ENCODE measurements at regions not wholly inside any gene's neighbourhood (a gene's known extent, or its start where the extent isn't known, plus 50 kb on each side); places are given as distances from the start of the nearest gene placed in this dataset.

- no peaks in the 10 kb centered on the region for H3K4me1 ChIP-seq
- no TSS peak for BruUV-seq (replicated peaks)
- DNase-seq, result no peak
- ChIA-PET POLR2A (no interaction called here), CTCF (no interaction called here)
- no peak for TF ChIP-seq CTCF (IDR thresholded peaks at IDR 0.05; ENCODE audit: insufficient read depth in 1 of 2, low read depth in 1 of 2, low read length in 1 of 2, severe bottlenecking in 1 of 2, unreplicated experiment in 1 of 2)
- H3K27ac Mint-ChIP-seq (ENCODE audit: unreplicated experiment), result no peak overlapping the region
- no peaks in the 10 kb centered on the region for H3K36me3 Mint-ChIP-seq (ENCODE audit: insufficient read depth, unreplicated experiment)
- no peaks in the 10 kb centered on the region for H3K27me3 ChIP-seq (replicated peaks; ENCODE audit: control insufficient read depth, insufficient read depth, low read length)
- no peak overlapping the region for H3K4me3 ChIP-seq (ENCODE audit: low read depth, low read length)
- no peak overlapping the region for H3K4me3 Mint-ChIP-seq (ENCODE audit: unreplicated experiment)
- H3K27me3 Mint-ChIP-seq (ENCODE audit: insufficient read depth, unreplicated experiment), result no peaks in the 10 kb centered on the region
- intact Hi-C loops (cut with micrococcal nuclease; ENCODE audit: unreplicated experiment), result no loop called here
- no peaks in the 10 kb centered on the region for H3K36me3 ChIP-seq (ENCODE audit: control insufficient read depth, insufficient read depth, low read length)
- H3K4me1 Mint-ChIP-seq (ENCODE audit: low read depth, unreplicated experiment), result no peaks in the 10 kb centered on the region
- H3K9me3 Mint-ChIP-seq (ENCODE audit: unreplicated experiment), result no peaks in the 10 kb centered on the region
- no peaks in the 10 kb centered on the region for H3K9me3 ChIP-seq
Observed at GRCh38 chr4:160956875-160957274, 1206.9 kb downstream of the FSTL5 start.

GRCh38 chr4:160969925-160970324, 1193.9 kb downstream of the FSTL5 start:
- Mint-ChIP-seq H3K9me3 (ENCODE audit: unreplicated experiment) (no peaks in the 10 kb centered on the region), H3K4me3 (ENCODE audit: unreplicated experiment) (no peak overlapping the region), H3K4me1 (ENCODE audit: low read depth, unreplicated experiment) (no peaks in the 10 kb centered on the region), H3K27me3 (ENCODE audit: insufficient read depth, unreplicated experiment) (no peaks in the 10 kb centered on the region), H3K27ac (ENCODE audit: unreplicated experiment) (no peak overlapping the region), H3K36me3 (ENCODE audit: insufficient read depth, unreplicated experiment) (no peaks in the 10 kb centered on the region)
- CTCF ChIA-PET, result no interaction called here
- DNase-seq, result no peak
- intact Hi-C loops (cut with micrococcal nuclease; ENCODE audit: unreplicated experiment), result no loop called here
- POLR2A ChIA-PET, result no interaction called here
- TF ChIP-seq CTCF (IDR thresholded peaks at IDR 0.05; ENCODE audit: insufficient read depth in 1 of 2, low read depth in 1 of 2, low read length in 1 of 2, severe bottlenecking in 1 of 2, unreplicated experiment in 1 of 2), result no peak
- Histone ChIP-seq H3K36me3 (ENCODE audit: control insufficient read depth, insufficient read depth, low read length) (no peaks in the 10 kb centered on the region), H3K27me3 (replicated peaks; ENCODE audit: control insufficient read depth, insufficient read depth, low read length) (no peaks in the 10 kb centered on the region), H3K4me1 (no peaks in the 10 kb centered on the region), H3K4me3 (ENCODE audit: low read depth, low read length) (no peak overlapping the region), H3K9me3 (no peaks in the 10 kb centered on the region)
- BruUV-seq (replicated peaks), result no TSS peak

- Mint-ChIP-seq H3K9me3 (ENCODE audit: unreplicated experiment) (no peaks in the 10 kb centered on the region), H3K4me3 (ENCODE audit: unreplicated experiment) (no peak overlapping the region), H3K27me3 (ENCODE audit: insufficient read depth, unreplicated experiment) (no peaks in the 10 kb centered on the region), H3K27ac (ENCODE audit: unreplicated experiment) (no peak overlapping the region), H3K36me3 (ENCODE audit: insufficient read depth, unreplicated experiment) (no peaks in the 10 kb centered on the region), H3K4me1 (ENCODE audit: low read depth, unreplicated experiment) (no peaks in the 10 kb centered on the region)
- no peaks in the 10 kb centered on the region for H3K27me3 ChIP-seq (replicated peaks; ENCODE audit: control insufficient read depth, insufficient read depth, low read length)
- no peak overlapping the region for H3K4me3 ChIP-seq (ENCODE audit: low read depth, low read length)
- ChIA-PET CTCF (no interaction called here), POLR2A (no interaction called here)
- H3K4me1 ChIP-seq, result no peaks in the 10 kb centered on the region
- intact Hi-C loops (cut with micrococcal nuclease; ENCODE audit: unreplicated experiment), result no loop called here
- no peak for TF ChIP-seq CTCF (IDR thresholded peaks at IDR 0.05; ENCODE audit: insufficient read depth in 1 of 2, low read depth in 1 of 2, low read length in 1 of 2, severe bottlenecking in 1 of 2, unreplicated experiment in 1 of 2)
- BruUV-seq (replicated peaks), result no TSS peak
- no peaks in the 10 kb centered on the region for H3K36me3 ChIP-seq (ENCODE audit: control insufficient read depth, insufficient read depth, low read length)
- no peak for DNase-seq
- H3K9me3 ChIP-seq, result no peaks in the 10 kb centered on the region
Observed at GRCh38 chr4:160980091-160980490, 1183.7 kb downstream of the FSTL5 start.

Data from Caco-2 (cell line).